BE2C (cell line): ENCODE measurements at regions not wholly inside any gene's neighbourhood (a gene's known extent, or its start where the extent isn't known, plus 50 kb on each side); places are given as distances from the start of the nearest gene placed in this dataset.

Experiments used
- DNase-seq: peaks from one replicate; pipeline ENCODE4 v3.0.0-alpha.2; 2020
- H3K27me3 ChIP-seq: fragments of 250-450 bp; sonication (Bioruptor Pico); 2 replicates; pipeline ENCODE4 v1.5.1; 2020; ENCODE audit warnings: mild to moderate bottlenecking
- H3K36me3 ChIP-seq: fragments of 250-450 bp; sonication (Bioruptor Pico); 2 replicates; pipeline ENCODE4 v1.5.1; 2020; ENCODE audit warnings: mild to moderate bottlenecking
- H3K4me1 ChIP-seq: fragments of 250-450 bp; sonication (Bioruptor Pico); 2 replicates; pipeline ENCODE4 v1.5.1; 2020
- H3K4me3 ChIP-seq: 2 replicates; pipeline ENCODE4 v1.5.1; 2011; ENCODE audit warnings: low read depth, low read length
- H3K9me3 ChIP-seq: fragments of 250-450 bp; sonication (Bioruptor Pico); 2 replicates; pipeline ENCODE4 v1.5.1; 2020
- CTCF ChIP-seq: IDR thresholded peaks from 2 replicates; pipeline ENCODE4 v1.5.1; 2012; ENCODE audit warnings: mild to moderate bottlenecking, low read depth, low read length

- TF ChIP-seq CTCF, result no peak
- H3K36me3 ChIP-seq, result no peaks in the 10 kb centered on the region
- no peak for DNase-seq
- H3K4me1 ChIP-seq, result no peaks in the 10 kb centered on the region
- H3K4me3 ChIP-seq, result no peak overlapping the region
- no peaks in the 10 kb centered on the region for H3K27me3 ChIP-seq
- no peaks in the 10 kb centered on the region for H3K9me3 ChIP-seq
These were observed 480.4 kb downstream of the IGSF11 start for GRCh38 chr3:118554148-118554838.

GRCh38 chr3:118556983-118557382, 477.7 kb downstream of the IGSF11 start:
- DNase-seq, result no peak
- Histone ChIP-seq H3K36me3 (no peaks in the 10 kb centered on the region), H3K9me3 (no peaks in the 10 kb centered on the region), H3K27me3 (no peaks in the 10 kb centered on the region), H3K4me1 (no peaks in the 10 kb centered on the region), H3K4me3 (no peak overlapping the region)
- no peak for TF ChIP-seq CTCF

- no peaks in the 10 kb centered on the region for H3K36me3 ChIP-seq
- H3K4me1 ChIP-seq, result no peaks in the 10 kb centered on the region
- no peaks in the 10 kb centered on the region for H3K27me3 ChIP-seq
- no peak for TF ChIP-seq CTCF
- DNase-seq, result no peak
- H3K4me3 ChIP-seq, result no peak overlapping the region
- no peaks in the 10 kb centered on the region for H3K9me3 ChIP-seq
These were observed 477.1 kb downstream of the IGSF11 start for GRCh38 chr3:118557513-118557912.

GRCh38 chr3:118559286-118559685, 475.4 kb downstream of the IGSF11 start:
- H3K36me3 ChIP-seq, result no peaks in the 10 kb centered on the region
- no peak overlapping the region for H3K4me3 ChIP-seq
- H3K4me1 ChIP-seq, result no peaks in the 10 kb centered on the region
- H3K27me3 ChIP-seq, result no peaks in the 10 kb centered on the region
- no peak for DNase-seq
- no peaks in the 10 kb centered on the region for H3K9me3 ChIP-seq
- no peak for TF ChIP-seq CTCF

GRCh38 chr3:118564800-118565199, 469.8 kb downstream of the IGSF11 start:
- Histone ChIP-seq H3K4me3 (no peak overlapping the region), H3K9me3 (no peaks in the 10 kb centered on the region), H3K27me3 (no peaks in the 10 kb centered on the region), H3K4me1 (no peaks in the 10 kb centered on the region), H3K36me3 (no peaks in the 10 kb centered on the region)
- no peak for DNase-seq
- no peak for TF ChIP-seq CTCF

GRCh38 chr3:118573912-118574311, 460.7 kb downstream of the IGSF11 start:
- DNase-seq, result no peak
- TF ChIP-seq CTCF, result no peak
- H3K9me3 ChIP-seq, result no peaks in the 10 kb centered on the region
- no peaks in the 10 kb centered on the region for H3K27me3 ChIP-seq
- no peaks in the 10 kb centered on the region for H3K4me1 ChIP-seq
- H3K36me3 ChIP-seq, result no peaks in the 10 kb centered on the region
- H3K4me3 ChIP-seq, result no peak overlapping the region
